ENCODE measurements at regions not wholly inside any gene's neighbourhood (a gene's known extent, or its start where the extent isn't known, plus 50 kb on each side); places are given as distances from the start of the nearest gene placed in this dataset.
A peak's percentile ranks its signal among the peaks of the same experiment; 100 is the strongest.

DNA sequence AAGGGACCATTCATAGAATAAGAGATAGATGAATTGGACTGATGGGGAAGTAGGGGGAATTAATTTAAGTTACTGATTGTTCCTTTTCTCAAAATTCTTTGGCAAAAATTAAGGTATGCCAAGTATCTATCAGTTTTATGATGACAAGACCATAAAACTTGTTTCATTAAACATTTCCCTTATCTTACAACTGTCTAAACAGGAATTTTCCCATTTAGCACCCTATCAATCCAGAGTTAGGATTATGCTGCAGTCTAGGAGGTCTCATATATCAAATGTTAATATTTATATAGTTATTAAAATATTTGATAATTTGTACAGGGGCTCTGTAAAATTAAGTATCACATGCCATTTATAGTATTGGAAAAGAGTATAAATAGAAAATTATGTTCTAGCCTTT, 51.5 kb upstream of the ARID1B start:
- Histone ChIP-seq H3K27me3 (ENCODE audit: control insufficient read depth, insufficient read depth, low read length) (no peaks in the 10 kb centered on the region), H3K4me3 (ENCODE audit: low read depth, low read length) (no peak overlapping the region), H3K36me3 (ENCODE audit: control insufficient read depth, insufficient read depth, low read length) (no peaks in the 10 kb centered on the region)
- TF ChIP-seq CTCF (IDR thresholded peaks at IDR 0.05; ENCODE audit: insufficient read depth, low read length, poor library complexity, severe bottlenecking) = no peak
- DNase-seq (ENCODE audit: low read depth) = no peak

- H3K27me3 ChIP-seq (ENCODE audit: control insufficient read depth, insufficient read depth, low read length) = no peaks in the 10 kb centered on the region
- no peak overlapping the region for H3K4me3 ChIP-seq (ENCODE audit: low read depth, low read length)
- no peaks in the 10 kb centered on the region for H3K36me3 ChIP-seq (ENCODE audit: control insufficient read depth, insufficient read depth, low read length)
- no peak for DNase-seq (ENCODE audit: low read depth)
- no peak for TF ChIP-seq CTCF (IDR thresholded peaks at IDR 0.05; ENCODE audit: insufficient read depth, low read length, poor library complexity, severe bottlenecking)
Observed at GRCh38 chr6:156720691-156721685, 56.2 kb upstream of the ARID1B start.

- H3K36me3 ChIP-seq (ENCODE audit: control insufficient read depth, insufficient read depth, low read length) = no peaks in the 10 kb centered on the region
- no peak for TF ChIP-seq CTCF (IDR thresholded peaks at IDR 0.05; ENCODE audit: insufficient read depth, low read length, poor library complexity, severe bottlenecking)
- H3K4me3 ChIP-seq (ENCODE audit: low read depth, low read length) = no peak overlapping the region
- peak; percentile 55 for DNase-seq (ENCODE audit: low read depth)
- no peaks in the 10 kb centered on the region for H3K27me3 ChIP-seq (ENCODE audit: control insufficient read depth, insufficient read depth, low read length)
Observed at GRCh38 chr6:156719720-156720563, 57.2 kb upstream of the ARID1B start.

GRCh38 chr6:156719395-156719719, 57.8 kb upstream of the ARID1B start:
- TF ChIP-seq CTCF (IDR thresholded peaks at IDR 0.05; ENCODE audit: insufficient read depth, low read length, poor library complexity, severe bottlenecking) = no peak
- Histone ChIP-seq H3K27me3 (ENCODE audit: control insufficient read depth, insufficient read depth, low read length) (no peaks in the 10 kb centered on the region), H3K36me3 (ENCODE audit: control insufficient read depth, insufficient read depth, low read length) (no peaks in the 10 kb centered on the region), H3K4me3 (ENCODE audit: low read depth, low read length) (no peak overlapping the region)
- DNase-seq (ENCODE audit: low read depth) = no peak

GRCh38 chr6:156718647-156719394, 58.4 kb upstream of the ARID1B start:
- Histone ChIP-seq H3K36me3 (ENCODE audit: control insufficient read depth, insufficient read depth, low read length) (no peaks in the 10 kb centered on the region), H3K4me3 (ENCODE audit: low read depth, low read length) (no peak overlapping the region), H3K27me3 (ENCODE audit: control insufficient read depth, insufficient read depth, low read length) (no peaks in the 10 kb centered on the region)
- TF ChIP-seq CTCF (IDR thresholded peaks at IDR 0.05; ENCODE audit: insufficient read depth, low read length, poor library complexity, severe bottlenecking) = no peak
- peak; percentile 80 for DNase-seq (ENCODE audit: low read depth)
